Vagina (tissue), 2 donors: ENCODE measurements at regions not wholly inside any gene's neighbourhood (a gene's known extent, or its start where the extent isn't known, plus 50 kb on each side); places are given as distances from the start of the nearest gene placed in this dataset.

Experiments used
- POLR2AphosphoS5 ChIP-seq, 2 donors: sonication (generic); formaldehyde crosslinking; IDR thresholded peaks; one replicate each; pipeline ENCODE4 v1.9.0; 2017; ENCODE audit warnings: antibody characterized with exemption in 2 of 2, mild to moderate bottlenecking in 2 of 2, low read depth in 1 of 2; ENCODE audit not compliant: insufficient read depth in 1 of 2
- TF ChIP-seq, protein P1 (sequence below), 3 experiments: fragments of 450-650 bp in 2 of 3; fragments of 200-600 bp in 1 of 3; sonication (generic) in 1 of 3; IDR thresholded peaks; one replicate each; pipeline ENCODE4 v1.5.1; 2017 to 2019; ENCODE audit warnings: antibody characterized with exemption in 3 of 3, mild to moderate bottlenecking in 2 of 3, moderate library complexity in 2 of 3

DNA sequence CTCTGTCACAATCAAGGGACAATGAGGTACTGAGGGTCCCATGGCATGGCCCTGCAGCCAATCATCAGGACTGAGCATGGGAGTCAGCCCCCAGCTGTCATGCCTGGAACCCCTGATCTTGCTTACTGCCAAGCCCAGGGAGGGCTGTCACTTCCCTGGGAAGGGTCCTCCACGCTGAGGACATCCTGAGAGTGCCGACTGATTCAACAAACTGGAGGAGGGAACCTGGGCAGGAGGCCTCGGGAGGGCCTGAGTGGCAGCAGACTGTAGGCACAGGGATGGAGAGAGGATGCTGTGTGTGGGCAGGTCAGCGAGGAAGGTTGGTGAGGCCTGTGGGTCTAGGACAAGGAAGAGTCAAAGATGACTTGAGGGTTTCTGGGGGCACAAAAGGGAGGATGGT, 154.3 kb downstream of the ZNF248 start:
- TF ChIP-seq, protein P1, sequence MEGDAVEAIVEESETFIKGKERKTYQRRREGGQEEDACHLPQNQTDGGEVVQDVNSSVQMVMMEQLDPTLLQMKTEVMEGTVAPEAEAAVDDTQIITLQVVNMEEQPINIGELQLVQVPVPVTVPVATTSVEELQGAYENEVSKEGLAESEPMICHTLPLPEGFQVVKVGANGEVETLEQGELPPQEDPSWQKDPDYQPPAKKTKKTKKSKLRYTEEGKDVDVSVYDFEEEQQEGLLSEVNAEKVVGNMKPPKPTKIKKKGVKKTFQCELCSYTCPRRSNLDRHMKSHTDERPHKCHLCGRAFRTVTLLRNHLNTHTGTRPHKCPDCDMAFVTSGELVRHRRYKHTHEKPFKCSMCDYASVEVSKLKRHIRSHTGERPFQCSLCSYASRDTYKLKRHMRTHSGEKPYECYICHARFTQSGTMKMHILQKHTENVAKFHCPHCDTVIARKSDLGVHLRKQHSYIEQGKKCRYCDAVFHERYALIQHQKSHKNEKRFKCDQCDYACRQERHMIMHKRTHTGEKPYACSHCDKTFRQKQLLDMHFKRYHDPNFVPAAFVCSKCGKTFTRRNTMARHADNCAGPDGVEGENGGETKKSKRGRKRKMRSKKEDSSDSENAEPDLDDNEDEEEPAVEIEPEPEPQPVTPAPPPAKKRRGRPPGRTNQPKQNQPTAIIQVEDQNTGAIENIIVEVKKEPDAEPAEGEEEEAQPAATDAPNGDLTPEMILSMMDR (IDR thresholded peaks at IDR 0.05): no peak
- TF ChIP-seq POLR2AphosphoS5 (IDR thresholded peaks at IDR 0.05; ENCODE audit: insufficient read depth in 1 of 2, low read depth in 1 of 2): no peak
